ENCODE measurements at regions not wholly inside any gene's neighbourhood (a gene's known extent, or its start where the extent isn't known, plus 50 kb on each side); places are given as distances from the start of the nearest gene placed in this dataset.

DNA sequence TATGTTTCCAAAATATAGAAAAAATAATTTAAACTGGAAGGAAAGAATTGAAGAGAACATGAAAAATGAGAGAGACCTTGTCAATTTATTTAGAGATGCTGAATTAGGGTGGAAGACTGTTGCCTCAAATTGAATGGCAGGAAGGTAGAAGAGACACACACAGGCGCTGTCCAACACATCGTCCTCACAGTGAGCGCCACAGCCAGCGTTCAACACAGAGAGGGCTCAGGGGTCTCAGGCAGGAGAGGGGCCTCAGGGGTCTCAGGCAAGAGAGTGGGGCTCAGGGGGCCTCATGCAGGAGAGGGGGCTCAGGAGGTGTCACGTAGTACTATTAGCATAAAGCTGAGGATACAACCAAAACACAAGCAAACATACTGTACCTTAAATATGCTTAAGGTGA is 65.7 kb downstream of the TMEM18 start:
- no peak for DNase-seq

DNA sequence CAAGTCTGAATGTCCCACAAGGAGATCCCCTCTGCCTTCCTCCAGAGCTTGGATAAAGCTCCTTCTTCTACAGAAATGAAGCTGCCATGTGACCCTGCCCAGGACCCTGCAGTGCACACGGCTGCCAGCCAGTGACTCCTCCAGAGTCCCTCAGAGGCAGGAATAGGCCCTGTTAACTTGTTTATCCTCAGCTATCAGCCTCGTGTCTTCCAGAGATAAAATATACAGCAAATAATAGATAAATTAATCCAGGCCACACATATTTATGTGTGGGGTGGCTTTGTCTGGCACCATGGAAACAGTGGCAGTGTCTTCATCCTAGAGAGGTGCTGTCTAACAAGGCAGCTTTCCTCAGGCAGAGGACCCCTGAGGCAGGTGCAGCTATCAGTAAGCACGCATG is 66.7 kb downstream of the TMEM18 start:
- no peak for DNase-seq

DNA sequence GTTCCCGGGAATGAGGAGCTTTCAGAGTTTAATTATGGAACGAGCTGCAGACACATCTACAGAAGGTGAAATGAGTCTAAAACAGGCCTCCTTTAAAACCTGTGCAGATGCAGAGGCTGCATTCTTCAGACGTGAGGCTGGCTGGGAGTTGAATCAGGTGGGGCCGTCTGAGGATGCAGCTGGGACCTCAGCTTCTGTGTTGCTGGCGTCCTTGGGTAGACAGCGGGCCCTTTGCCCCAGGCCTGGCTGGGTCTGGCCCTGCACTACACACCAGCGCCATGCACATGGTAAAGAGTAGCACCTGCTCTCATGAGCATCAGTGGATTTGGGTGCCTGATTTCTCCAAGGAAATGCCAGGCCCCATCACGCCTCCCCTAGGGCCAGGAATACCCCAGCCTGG is 67.3 kb downstream of the TMEM18 start:
- DNase-seq: no peak

DNA sequence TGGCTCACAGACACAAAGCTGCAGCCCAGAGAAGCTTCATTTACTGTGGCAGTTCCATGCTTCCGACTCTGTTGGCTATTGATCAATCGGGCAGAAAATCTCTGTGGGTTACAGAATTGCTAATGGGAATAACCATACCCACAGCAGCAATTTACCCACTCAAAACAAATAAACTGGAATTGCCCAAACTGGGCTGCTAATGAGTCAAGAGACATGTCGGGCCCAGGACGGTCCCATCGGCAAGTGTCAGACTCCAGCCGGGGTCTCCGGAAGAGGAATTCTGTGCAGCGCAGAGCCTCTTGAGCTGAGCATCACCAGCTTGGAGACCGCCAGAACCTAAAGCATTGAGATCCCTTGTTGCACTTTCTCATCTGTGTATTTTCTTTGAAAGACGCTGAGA is 67.8 kb downstream of the TMEM18 start:
- no peak for DNase-seq

DNA sequence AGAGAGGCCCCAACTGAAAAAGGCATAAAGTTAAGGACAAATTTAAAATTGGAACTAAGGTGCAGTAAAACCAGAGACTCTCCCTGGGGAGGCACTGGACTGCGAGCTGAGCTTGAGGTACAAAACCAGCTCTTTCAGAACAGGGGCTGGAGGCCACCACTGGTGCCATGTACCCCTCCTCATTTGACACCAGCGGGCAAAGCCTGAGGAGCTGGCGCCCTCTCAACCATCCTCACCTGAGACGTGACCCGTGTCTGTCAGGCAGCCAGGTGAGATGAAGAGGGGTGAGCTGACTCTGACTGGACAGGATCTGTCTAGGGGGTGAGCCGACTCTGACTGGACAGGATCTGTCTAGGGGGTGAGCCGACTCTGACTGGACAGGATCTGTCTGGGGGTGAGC is 68.5 kb downstream of the TMEM18 start:
- no peak for DNase-seq

DNA sequence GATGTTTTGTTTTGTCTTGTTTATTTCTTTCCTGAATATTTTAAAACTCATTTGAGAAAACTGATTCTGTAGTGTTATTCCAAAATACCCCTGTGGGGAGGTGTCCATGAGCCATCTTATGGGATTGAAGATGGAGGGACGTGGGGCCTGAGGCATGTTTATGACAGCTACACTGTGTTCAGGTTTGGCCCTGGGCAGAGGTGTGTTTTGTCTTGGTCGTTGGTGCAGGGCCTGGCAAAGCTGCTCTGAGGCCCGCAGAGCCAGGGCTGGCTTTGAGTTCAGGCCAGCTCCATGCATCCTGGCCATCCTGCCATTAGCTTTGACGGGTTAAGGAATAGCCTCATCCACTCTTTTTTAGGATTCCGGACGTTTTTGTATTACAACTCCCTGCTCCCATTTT is 68.9 kb downstream of the TMEM18 start:
- no peak for DNase-seq

DNA sequence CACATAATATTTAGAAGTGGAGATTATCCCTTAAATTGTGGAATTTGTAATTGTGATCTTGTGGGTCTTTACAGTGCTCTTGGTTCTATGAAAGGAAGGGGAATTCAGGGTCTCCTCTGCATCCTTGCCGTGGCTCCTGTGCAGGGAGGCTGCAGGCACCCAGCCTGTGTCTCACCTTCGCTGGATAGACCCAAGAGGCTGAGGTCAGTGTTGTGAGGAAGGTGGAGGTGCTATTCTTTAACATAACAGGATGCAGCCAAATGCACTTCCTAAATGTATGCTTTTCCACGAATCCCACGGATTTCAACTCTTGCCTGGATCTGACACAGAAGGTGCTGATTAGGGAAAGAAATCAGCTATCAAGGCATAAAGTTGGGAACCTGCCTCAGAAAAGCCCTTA is 69.5 kb downstream of the TMEM18 start:
- no peak for DNase-seq

DNA sequence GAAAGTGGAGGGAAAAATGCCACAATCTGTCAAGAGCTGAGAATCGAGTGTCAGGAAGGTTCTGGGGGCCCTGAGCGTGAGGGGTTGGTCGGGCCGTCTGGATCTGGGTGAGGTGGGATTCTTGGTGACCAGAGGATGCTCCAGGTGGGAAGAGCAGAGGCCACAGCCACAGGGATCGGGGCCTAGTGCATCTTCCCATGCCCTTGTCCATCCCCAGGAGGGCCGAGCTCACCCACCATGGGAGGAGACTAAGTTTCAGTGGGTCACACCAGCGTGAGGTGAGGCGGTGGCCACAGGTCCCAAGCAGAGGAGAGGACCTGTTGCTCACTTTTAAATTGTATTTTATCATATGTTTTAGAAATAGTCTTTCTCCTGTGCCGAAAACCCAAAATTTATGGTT is 70.0 kb downstream of the TMEM18 start:
- DNase-seq: no peak

DNA sequence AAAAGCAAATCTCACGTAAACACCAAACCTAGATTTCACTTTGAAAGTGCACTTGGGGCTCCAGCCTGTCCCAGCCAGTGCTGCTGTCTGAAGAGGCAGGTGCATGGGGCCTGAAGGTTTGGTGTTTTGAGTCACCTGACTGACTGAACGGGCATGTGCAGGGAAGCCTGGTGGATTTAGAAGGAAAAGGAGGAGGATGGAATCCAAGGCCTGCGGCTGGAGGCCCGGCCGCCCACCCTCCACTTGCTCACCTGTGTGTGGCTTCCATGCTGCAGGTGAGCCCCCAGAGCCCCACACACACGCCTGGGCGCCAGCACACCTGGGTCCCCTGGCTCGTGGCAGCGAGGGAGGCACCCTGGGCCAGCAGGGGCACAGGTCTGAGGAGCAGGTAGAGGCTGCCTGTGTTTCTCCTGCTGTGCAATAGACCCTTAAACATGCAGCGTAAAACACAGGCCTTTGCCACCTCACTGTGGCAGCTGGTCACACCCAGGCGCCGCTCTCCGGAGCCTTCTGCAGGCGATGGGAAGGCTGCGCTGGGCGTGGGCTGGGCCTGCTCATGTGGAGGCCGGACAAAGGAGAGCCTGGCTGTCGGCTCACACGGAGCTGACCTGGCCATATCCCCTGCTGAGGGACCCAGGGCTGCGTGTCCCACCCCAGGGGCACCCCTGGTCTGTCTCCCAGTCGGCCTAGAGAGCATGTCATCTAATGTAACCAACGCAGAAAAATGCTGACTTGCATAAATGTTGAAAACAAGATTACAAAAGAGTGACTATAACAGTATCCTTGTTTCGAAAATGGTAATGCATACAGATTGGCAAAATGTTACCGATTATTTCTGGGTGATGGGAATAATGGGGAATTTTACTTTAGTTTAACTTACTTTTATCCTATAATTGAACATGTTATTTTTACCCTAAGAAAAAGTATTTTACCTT is 71.3 kb downstream of the TMEM18 start:
- no peak for DNase-seq

DNA sequence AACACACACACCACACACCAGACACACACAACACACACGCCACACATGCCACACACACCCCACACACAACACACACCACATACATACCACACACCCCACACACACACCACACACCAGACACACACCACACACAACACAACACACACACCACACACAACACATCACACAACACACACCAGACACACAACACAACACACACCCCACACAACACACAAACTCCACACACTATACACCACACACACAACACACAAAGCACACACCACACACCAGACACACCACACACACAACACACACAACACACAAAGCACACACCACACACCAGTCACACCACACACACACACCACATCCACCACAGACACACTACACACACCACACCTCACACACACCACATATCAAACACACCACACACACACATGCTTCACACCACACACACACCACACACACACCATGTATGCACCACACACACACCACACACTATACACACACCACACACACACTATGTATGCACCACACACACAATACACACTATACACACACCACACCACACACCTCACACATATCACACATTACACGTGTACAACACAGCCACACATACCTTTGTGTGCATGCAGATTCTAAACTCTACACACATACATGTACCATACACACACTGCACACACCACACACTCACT is 72.2 kb downstream of the TMEM18 start:
- DNase-seq: no peak

DNA sequence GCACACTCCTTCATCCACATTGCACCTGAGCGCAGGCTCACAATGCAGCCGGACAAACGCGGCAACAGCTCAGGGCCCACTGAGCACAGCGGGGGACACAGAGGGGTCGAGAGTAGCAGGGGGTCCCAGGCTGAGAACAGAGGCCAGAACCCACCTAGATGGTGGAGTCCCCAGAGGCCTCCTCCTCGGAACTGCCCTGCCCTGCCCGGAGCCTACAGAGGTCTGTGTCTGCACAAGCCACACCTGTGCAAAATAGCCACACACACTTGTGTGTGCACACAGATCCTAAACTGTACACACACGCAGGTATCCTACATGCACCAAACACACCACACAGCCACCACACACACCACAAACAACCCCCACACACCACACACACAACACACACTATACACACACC is 72.8 kb downstream of the TMEM18 start:
- no peak for DNase-seq

DNA sequence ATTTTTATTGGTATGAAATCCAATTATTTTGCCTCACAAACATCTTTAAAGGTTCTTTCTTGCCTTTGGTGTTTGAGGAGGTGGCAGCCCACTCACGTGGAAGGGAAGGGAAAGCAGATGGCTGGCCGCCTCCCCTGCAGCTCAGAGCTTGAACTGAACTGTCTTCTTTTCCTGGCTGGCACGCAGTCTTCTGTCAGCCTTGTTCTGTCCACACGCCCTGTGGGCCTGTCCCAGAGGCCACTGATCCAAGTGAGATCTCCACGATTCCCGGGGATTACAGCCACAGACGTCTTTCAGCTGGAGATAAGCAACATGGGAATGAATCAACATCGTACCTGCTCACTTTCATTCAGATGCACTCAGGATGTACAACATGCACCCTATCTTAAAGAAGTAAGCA is 73.3 kb downstream of the TMEM18 start:
- no peak for DNase-seq

DNA sequence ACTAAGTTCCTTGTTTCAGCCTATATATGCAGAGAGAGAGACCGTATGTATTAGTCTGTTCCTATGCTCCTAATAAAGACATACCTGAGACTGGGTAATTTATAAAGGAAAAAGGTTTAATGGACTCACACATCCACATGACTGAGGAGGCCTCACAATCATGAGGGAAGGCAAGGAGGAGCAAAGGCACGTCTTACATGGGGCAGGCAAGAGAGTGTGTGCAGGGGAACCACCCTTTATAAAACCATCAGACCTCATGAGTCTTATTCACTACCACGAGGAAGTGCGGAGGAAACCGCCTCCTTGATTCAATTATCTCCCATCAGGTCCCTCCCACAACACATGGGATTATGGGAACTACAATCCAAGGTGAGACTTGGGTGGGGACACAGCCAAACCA is 73.8 kb downstream of the TMEM18 start:
- no peak for DNase-seq

DNA sequence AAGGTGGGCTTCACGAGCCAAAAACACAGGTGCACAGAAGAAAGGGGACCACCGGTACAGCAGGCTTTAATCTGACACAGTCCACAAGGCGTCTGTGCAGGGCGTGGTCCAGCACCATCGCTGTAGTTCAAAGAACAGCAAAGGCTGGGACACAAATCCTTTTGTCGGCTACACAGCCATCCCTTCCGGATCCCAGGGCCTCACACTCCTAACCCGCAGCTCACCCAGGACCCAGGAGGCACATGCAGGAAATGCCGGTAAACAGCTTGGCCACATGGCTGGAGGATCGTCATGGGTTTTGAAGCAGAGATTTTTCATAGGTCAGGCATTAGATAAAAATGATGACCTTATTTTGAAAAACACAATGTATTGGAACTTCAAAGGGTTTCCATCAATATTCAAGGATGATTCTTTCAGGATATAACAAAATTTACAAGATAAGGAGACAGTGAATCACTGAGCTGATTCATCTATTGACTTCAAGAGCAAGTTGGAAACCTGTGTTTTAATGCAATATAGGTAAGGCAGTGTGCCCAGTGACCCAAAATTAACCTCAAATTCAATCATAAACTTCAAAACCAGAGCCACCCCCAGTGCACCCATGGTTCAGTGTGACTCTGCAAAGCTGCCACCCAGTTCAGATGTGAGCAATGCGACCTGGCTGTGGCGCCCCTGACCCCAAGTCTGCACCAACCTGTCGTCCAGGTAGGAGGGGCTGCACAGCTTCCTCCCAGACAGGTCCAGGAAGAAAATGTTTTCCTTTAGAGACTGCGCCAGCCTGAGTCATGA is 74.4 kb downstream of the TMEM18 start:
- DNase-seq: no peak

DNA sequence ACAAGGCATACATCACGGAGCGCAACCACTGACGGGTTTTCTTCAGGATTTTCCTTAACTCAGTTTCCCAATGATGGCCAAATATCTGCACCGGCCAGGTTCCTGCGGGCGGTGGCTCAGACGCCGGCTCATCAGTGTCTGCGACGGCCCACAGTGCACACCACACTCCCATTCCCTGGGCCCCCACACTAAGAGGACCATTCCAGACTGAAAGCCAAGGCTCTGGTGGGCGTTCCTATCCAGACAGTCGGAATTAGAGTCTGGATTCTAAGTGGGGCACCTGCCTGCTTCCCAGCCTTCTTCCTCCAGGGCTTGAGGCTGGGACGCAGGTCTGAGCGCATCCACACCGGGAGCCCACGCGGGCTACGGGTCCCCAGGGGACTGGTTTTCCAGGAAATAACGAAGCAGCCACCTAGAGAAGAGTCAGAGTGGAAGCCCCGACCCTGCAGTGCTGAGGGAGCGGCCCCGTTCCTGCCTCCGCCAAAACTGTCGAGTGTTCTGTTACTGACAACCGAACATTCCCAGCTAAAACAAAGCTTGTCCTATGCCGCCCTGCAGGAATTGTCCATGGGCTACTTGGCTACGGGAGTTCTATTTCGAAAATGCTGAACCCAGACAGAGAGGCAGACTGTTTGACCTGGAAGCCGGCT is 75.3 kb downstream of the TMEM18 start:
- no peak for DNase-seq

DNA sequence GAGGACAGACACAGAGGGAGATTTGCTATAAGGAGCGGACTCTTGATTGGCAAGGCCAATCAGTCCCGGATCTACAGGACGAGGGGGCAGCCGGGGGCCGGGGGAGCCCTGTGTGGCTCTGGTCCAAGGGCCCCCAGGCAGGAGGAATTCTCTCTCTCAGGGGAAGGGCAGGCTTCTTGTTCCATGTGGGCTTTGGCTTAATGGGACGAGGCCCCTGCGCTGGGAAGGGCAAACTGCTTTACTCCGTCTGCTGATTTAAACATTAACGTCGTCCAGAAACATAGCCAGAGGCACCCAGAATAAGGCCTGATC is 75.9 kb downstream of the TMEM18 start:
- DNase-seq: no peak

DNA sequence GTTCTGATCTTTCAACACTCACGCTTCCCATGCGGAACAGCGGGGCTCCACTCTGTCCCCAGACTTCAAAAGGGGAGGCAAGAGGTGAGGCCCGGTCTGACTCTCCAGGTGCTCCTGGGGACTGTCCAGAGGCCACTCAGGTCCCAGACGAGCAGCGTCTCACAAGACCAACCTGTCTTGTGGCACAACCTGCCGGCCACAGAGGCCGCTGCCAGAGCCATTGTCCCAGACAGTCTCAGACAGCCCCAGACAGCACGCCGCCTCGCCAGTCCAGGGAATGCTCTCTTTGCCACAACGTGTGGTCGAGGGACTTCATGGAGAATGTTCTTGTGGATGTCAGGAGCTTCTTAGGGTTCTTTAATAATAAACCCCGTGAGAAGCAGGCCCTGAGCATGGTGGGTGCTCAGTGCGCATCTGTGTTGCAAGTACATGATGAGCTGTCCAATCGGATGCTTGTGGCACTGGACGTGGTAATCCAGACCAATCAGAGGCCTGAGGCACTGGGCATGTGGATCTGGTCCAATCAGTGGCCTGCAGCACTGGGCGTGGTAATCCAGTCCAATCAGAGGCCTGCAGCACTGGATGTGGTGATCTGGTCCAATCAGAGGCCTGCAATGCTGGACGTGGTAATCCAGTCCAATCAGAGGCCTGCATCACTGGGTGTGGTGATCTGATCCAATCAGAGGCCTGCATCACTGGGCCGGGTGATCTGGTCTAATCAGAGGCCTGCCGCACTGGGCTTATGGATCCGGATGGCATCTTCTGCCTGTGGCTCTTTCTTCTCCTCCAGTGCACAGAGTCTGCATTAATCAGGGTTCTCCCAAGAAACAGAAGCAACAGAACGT is 76.4 kb downstream of the TMEM18 start:
- no peak for DNase-seq

DNA sequence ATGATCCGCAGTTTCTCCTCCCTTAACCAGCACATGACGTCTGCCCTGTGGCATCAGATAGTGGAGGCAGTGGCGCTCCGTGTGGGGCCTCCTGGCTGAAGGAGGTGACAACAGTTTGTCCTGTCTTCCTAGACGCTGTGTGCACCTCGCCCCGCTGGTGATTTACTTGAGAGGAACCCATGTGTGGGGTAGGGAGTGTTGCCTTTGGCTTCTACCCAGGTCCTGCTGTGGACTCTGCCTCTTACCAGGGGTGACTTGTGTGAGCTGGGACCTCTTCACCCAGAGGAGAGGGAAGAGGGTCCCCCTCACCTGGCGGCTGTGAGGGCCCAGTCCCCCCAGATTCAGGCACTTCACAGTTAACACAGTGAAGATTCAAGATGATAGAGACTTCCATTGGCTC is 77.6 kb downstream of the TMEM18 start:
- no peak for DNase-seq

DNA sequence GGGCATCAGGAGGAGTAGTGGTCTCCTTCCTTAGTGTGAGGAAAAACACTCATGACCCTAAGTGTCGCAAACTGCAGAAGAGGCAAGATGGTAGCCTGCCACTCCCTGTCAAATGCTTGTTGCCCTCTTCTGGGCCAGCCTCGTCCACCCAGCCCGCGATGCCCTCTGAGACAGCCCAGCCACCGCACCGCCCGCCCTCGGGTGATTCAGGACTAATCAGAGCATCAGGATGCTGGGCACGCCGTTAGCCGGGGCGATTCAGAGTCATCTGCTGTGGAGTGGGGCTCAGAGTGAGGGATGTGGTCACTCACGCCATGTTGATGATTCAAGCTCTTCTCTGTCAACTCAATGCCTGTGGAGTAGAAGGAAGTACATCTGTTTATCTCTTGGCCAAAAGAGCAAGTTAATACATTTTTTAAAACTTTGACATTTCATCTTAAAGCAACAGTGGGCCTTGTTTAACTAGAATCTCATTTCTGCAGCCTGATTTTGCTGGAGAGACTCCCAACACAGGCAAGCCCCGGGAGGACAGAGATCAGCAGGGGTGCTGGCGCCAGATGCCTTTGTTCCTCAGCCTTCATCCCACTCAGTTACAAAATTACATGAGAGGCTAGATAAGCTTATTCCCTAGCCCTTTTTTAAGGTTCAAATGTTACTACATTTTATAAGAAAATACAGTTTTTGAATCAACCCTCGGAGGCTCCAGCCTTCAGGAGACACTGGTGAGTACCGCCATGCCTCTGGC is 79.0 kb downstream of the TMEM18 start:
- DNase-seq: no peak

DNA sequence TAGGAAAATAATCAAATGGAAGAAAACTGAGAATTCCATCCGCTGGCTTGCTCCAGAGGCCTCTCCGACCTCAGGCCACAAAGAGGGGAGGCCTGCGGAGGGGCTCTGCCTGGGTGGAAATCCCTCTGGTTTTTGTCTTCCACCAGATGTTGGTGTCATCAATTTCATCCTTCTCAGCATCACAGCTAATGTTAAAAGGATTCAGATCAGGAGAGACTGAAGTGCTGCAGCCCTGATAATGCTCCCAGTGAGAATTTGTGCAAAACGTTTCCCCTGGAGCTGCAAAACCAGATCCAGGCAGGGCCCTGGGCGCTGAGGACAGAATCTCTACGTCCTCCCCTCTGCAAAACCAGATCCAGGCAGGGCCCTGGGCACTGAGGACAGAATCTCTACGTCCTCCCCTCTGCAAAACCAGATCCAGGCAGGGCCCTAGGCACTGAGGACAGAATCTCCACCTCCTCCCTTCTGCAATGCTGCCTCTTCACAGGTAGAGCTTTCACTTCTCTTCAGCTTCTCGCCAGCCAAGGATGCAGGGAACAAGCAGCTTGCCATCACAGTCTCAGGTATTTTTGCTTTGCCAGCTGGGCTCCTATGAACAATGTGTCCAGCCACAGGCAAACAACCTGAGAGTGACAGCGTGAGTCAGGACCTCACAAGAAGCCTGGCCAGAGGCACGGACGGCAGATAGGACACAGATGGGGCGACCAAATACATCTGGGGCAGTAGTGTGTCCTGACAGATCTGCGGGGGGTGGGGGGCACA is 81.2 kb downstream of the TMEM18 start:
- no peak for DNase-seq

All from central memory CD4-positive, alpha-beta T cell (primary cell).